ENCODE measurements at regions not wholly inside any gene's neighbourhood (a gene's known extent, or its start where the extent isn't known, plus 50 kb on each side); places are given as distances from the start of the nearest gene placed in this dataset.

GRCh38 chrX:25537699-25538098, 521.9 kb upstream of the ARX start:
- no peak for DNase-seq (ENCODE audit: low read depth in 1 of 2, low spot score in 1 of 2)
- TF ChIP-seq POLR2AphosphoS5 (IDR thresholded peaks at IDR 0.05; ENCODE audit: low read depth) (no peak), SPI1 (IDR thresholded peaks at IDR 0.05; ENCODE audit: borderline replicate concordance, low read depth) (no peak), GABPA (IDR thresholded peaks at IDR 0.05; ENCODE audit: low read depth) (no peak), REST (IDR thresholded peaks at IDR 0.05; ENCODE audit: insufficient replicate concordance, low read depth) (no peak)
- TF ChIP-seq, protein P1, sequence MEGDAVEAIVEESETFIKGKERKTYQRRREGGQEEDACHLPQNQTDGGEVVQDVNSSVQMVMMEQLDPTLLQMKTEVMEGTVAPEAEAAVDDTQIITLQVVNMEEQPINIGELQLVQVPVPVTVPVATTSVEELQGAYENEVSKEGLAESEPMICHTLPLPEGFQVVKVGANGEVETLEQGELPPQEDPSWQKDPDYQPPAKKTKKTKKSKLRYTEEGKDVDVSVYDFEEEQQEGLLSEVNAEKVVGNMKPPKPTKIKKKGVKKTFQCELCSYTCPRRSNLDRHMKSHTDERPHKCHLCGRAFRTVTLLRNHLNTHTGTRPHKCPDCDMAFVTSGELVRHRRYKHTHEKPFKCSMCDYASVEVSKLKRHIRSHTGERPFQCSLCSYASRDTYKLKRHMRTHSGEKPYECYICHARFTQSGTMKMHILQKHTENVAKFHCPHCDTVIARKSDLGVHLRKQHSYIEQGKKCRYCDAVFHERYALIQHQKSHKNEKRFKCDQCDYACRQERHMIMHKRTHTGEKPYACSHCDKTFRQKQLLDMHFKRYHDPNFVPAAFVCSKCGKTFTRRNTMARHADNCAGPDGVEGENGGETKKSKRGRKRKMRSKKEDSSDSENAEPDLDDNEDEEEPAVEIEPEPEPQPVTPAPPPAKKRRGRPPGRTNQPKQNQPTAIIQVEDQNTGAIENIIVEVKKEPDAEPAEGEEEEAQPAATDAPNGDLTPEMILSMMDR (IDR thresholded peaks at IDR 0.05; ENCODE audit: insufficient read depth, low read length), result no peak
- no peak overlapping the region for H3K4me3 ChIP-seq (replicated peaks; ENCODE audit: insufficient read depth, low read length)
- no peaks in the 10 kb centered on the region for H3K27me3 ChIP-seq (ENCODE audit: insufficient read depth, poor library complexity, severe bottlenecking)
- no peak overlapping the region for H3K27ac ChIP-seq (replicated peaks)

DNA sequence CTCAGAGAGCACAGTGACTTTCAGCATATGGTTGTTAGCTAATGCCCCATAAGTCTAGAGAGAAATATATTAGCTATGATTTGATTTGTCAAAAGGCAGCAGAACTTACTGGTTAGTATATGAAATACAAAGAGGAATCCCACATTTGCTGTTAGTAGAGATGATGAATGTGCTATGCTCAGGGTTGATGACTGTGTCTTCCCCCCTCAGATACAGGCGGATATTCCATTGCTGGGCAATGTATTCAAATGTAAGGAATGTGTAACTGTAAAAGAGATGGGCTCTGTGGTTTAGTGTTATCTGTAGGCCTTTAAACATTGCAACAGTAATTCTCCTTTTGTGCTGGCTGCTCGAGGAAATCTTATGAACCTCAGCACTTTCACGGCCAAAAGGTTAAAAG, 528.9 kb upstream of the ARX start:
- no peak for TF ChIP-seq REST (IDR thresholded peaks at IDR 0.05; ENCODE audit: insufficient replicate concordance, low read depth)
- TF ChIP-seq POLR2AphosphoS5 (IDR thresholded peaks at IDR 0.05; ENCODE audit: low read depth), result no peak
- TF ChIP-seq, protein P1 (IDR thresholded peaks at IDR 0.05; ENCODE audit: insufficient read depth, low read length), result no peak
- TF ChIP-seq SPI1 (IDR thresholded peaks at IDR 0.05; ENCODE audit: borderline replicate concordance, low read depth), result no peak
- TF ChIP-seq GABPA (IDR thresholded peaks at IDR 0.05; ENCODE audit: low read depth), result no peak
- Histone ChIP-seq H3K27ac (replicated peaks) (no peak overlapping the region), H3K27me3 (ENCODE audit: insufficient read depth, poor library complexity, severe bottlenecking) (no peaks in the 10 kb centered on the region), H3K4me3 (replicated peaks; ENCODE audit: insufficient read depth, low read length) (no peak overlapping the region)
- no peak for DNase-seq (ENCODE audit: low read depth in 1 of 2, low spot score in 1 of 2)

GRCh38 chrX:25548811-25549210, 533.0 kb upstream of the ARX start:
- H3K27me3 ChIP-seq (ENCODE audit: insufficient read depth, poor library complexity, severe bottlenecking), result no peaks in the 10 kb centered on the region
- no peak overlapping the region for H3K27ac ChIP-seq (replicated peaks)
- no peak for TF ChIP-seq POLR2AphosphoS5 (IDR thresholded peaks at IDR 0.05; ENCODE audit: low read depth)
- TF ChIP-seq SPI1 (IDR thresholded peaks at IDR 0.05; ENCODE audit: borderline replicate concordance, low read depth), result no peak
- TF ChIP-seq REST (IDR thresholded peaks at IDR 0.05; ENCODE audit: insufficient replicate concordance, low read depth), result no peak
- TF ChIP-seq GABPA (IDR thresholded peaks at IDR 0.05; ENCODE audit: low read depth), result no peak
- no peak for DNase-seq (ENCODE audit: low read depth in 1 of 2, low spot score in 1 of 2)
- H3K4me3 ChIP-seq (replicated peaks; ENCODE audit: insufficient read depth, low read length), result no peak overlapping the region
